ENCODE measurements at regions not wholly inside any gene's neighbourhood (a gene's known extent, or its start where the extent isn't known, plus 50 kb on each side); places are given as distances from the start of the nearest gene placed in this dataset.

DNA sequence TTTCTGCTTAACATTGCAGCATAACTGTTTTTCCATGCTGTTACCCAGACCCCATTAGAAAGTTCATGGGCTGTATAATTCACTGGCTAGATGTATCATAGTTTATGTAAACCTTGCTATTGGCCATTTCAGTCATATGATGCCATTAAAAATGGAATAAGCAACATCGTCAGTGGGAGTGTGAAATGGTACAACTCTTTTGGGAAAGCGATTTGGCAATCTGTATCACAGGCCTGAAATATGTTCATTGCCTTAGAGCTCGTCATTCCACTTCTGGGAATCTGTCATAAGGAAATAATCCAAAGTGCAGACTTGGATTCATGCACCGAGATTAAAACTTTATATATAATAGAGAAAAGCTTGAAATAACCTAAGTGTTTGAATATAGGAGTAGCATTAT, 77.9 kb upstream of the KLF4 start:
- H3K9me3 ChIP-seq (replicated peaks; ENCODE audit: control insufficient read depth, insufficient read depth, low read length) = no peaks in the 10 kb centered on the region
- no peak overlapping the region for H3K27ac ChIP-seq (ENCODE audit: insufficient read depth, low read depth, low read length)
- no peak overlapping the region for H3K4me3 ChIP-seq (replicated peaks in 1 of 3; ENCODE audit: insufficient read depth in 1 of 3, low read depth in 1 of 3, low read length in 3 of 3)
- intact Hi-C loops (cut with micrococcal nuclease) = no loop called here
- BruUV-seq (replicated peaks) = no TSS peak
- ChIA-PET CTCF (interaction anchor here (1.3 kb wide), 1 partner anchor 63 kb away, joined by 4 read pairs; no protein-coding TSS in a partner anchor), POLR2A (no interaction called here)
- no peak overlapping the region for H3K9ac ChIP-seq (replicated peaks; ENCODE audit: extremely low read depth, insufficient read depth, low read length)
- no peaks in the 10 kb centered on the region for H3K36me3 ChIP-seq (ENCODE audit: control insufficient read depth in 2 of 2, extremely low read depth in 1 of 2, insufficient read depth in 2 of 2, low read length in 2 of 2)
- H2AFZ ChIP-seq (ENCODE audit: low read depth, low read length) = no peak overlapping the region
- H3K27me3 ChIP-seq (ENCODE audit: control insufficient read depth in 2 of 2, insufficient read depth in 2 of 2, low read length in 2 of 2) = no peaks in the 10 kb centered on the region
- no peak for TF ChIP-seq MYC (IDR thresholded peaks at IDR 0.05; ENCODE audit: low read depth, low read length)
- no peak for TF ChIP-seq MAX (IDR thresholded peaks at IDR 0.05; ENCODE audit: insufficient read depth, insufficient read length)
- TF ChIP-seq GATA2 (IDR thresholded peaks at IDR 0.05; ENCODE audit: insufficient read depth, insufficient read length, low read depth, low read length) = no peak
- TF ChIP-seq FOS (IDR thresholded peaks at IDR 0.05; ENCODE audit: borderline replicate concordance, insufficient read depth, low read length) = no peak
- TF ChIP-seq POLR2AphosphoS5 (IDR thresholded peaks at IDR 0.05; ENCODE audit: insufficient read depth, low read depth, low read length) = no peak
- no peak for TF ChIP-seq CTCF (IDR thresholded peaks at IDR 0.05; ENCODE audit: extremely low read depth in 1 of 2, insufficient read depth in 1 of 2, low read depth in 1 of 2, low read length in 2 of 2)
- no peak for TF ChIP-seq EZH2 (IDR thresholded peaks at IDR 0.05; ENCODE audit: borderline replicate concordance, low read depth, low read length, severe bottlenecking)
- no peak for TF ChIP-seq POLR2A (IDR thresholded peaks at IDR 0.05; ENCODE audit: low read depth, low read length)
- no peak for TF ChIP-seq JUN (IDR thresholded peaks at IDR 0.05; ENCODE audit: borderline replicate concordance, insufficient read depth, insufficient read length, low read depth)
- no peaks in the 10 kb centered on the region for H3K9me1 ChIP-seq (replicated peaks; ENCODE audit: control insufficient read depth, extremely low read depth, insufficient read depth, low read length)
- FAIRE-seq (no peak), DNase-seq (ENCODE audit: low read depth, low spot score) (no peak)
- no peak overlapping the region for H3K4me2 ChIP-seq (ENCODE audit: insufficient read depth, low read length)
- peaks cover 5% of the 10 kb centered on the region for H3K4me1 ChIP-seq (ENCODE audit: control insufficient read depth, extremely low read depth, insufficient read depth, low read length)
- no peaks in the 10 kb centered on the region for H3K79me2 ChIP-seq (ENCODE audit: control insufficient read depth, insufficient read depth, low read length)
- no peaks in the 10 kb centered on the region for H4K20me1 ChIP-seq (replicated peaks; ENCODE audit: control insufficient read depth, extremely low read depth, insufficient read depth, low read length)
- dilution Hi-C loops (cut with MboI; ENCODE audit: extremely low pct_ligation_motif_present, low sequenced_read_pairs) = no loop called here

All from endothelial cell of umbilical vein (primary cell).